Kidney (tissue), 13 donors: ENCODE measurements at regions not wholly inside any gene's neighbourhood (a gene's known extent, or its start where the extent isn't known, plus 50 kb on each side); places are given as distances from the start of the nearest gene placed in this dataset.

Experiments used
- DNase-seq, 5 donors: peaks; one replicate each; pipeline ENCODE4 v3.0.0-alpha.2; 2013 to 2020
- FAIRE-seq: peaks from 2 replicates; lab custom pipeline; 2012; peaks lifted over from hg19 to GRCh38; lab: Jason Lieb, UNC
- H3K27ac ChIP-seq, 2 donors: one replicate each; pipeline ENCODE4 v1.7.0; 2013; ENCODE audit warnings: low read depth in 2 of 2, low read length in 2 of 2, inconsistent platforms in 1 of 2
- H3K27me3 ChIP-seq: one replicate; pipeline ENCODE4 v1.7.1; 2013; ENCODE audit warnings: low read length, inconsistent platforms; ENCODE audit not compliant: control insufficient read depth, insufficient read depth
- H3K36me3 ChIP-seq, 3 donors: one replicate each; pipeline versions ENCODE4 v1.7.0 to v1.7.1; 2013; ENCODE audit warnings: low read length in 3 of 3, control low read depth in 1 of 3, inconsistent platforms in 1 of 3; ENCODE audit not compliant: insufficient read depth in 3 of 3, control insufficient read depth in 2 of 3
- H3K4me1 ChIP-seq, 3 donors: one replicate each; pipeline versions ENCODE4 v1.7.0 to v1.7.1; 2013; ENCODE audit warnings: low read length in 3 of 3, inconsistent platforms in 1 of 3, low read depth in 1 of 3; ENCODE audit not compliant: control insufficient read depth in 2 of 3, insufficient read depth in 2 of 3
- H3K4me3 ChIP-seq, 3 donors: one replicate each; pipeline versions ENCODE4 v1.7.0 to v1.8.1; 2013; ENCODE audit warnings: low read length in 3 of 3, control low read depth in 1 of 3, inconsistent platforms in 1 of 3
- H3K9ac ChIP-seq, 3 donors: one replicate each; pipeline versions ENCODE4 v1.7.0 to v1.7.1; 2013; ENCODE audit warnings: low read length in 3 of 3, control low read depth in 1 of 3, inconsistent platforms in 1 of 3
- H3K9me3 ChIP-seq, 3 donors: one replicate each; pipeline versions ENCODE4 v1.7.0 to v1.7.1; 2013; ENCODE audit warnings: low read length in 3 of 3, control low read depth in 1 of 3, inconsistent platforms in 1 of 3; ENCODE audit not compliant: control insufficient read depth in 2 of 3, insufficient read depth in 1 of 3
- intact Hi-C: fragments of 100-400 bp; cut with DNase I; formaldehyde crosslinking; loops from one replicate; pipeline ENCODE4 v1.11.1; 2022
- TF ChIP-seq, protein P1 (sequence below): IDR thresholded peaks from 3 replicates; pipeline ENCODE4 v1.5.1; 2012; ENCODE audit warnings: mild to moderate bottlenecking, moderate library complexity, borderline replicate concordance; ENCODE audit not compliant: insufficient read depth; ENCODE audit errors: extremely low read depth
- donor health status: control.
- donor health status: control.
- donor health status: control.
- donor health status: control.
- donor health status: control.
- donor health status: DM: yes; HTN: yes; CAD: no.
- donor health status: Normal renal cell carcinoma (clear cell type).

- Histone ChIP-seq H3K27ac (no peak overlapping the region), H3K9me3 (peaks cover 0 to 4% (median 0%) of the 10 kb centered on the region in 3 donors), H3K9ac (no peak overlapping the region), H3K4me1 (no peaks in the 10 kb centered on the region), H3K27me3 (peaks cover 7% of the 10 kb centered on the region), H3K4me3 (no peak overlapping the region), H3K36me3 (no peaks in the 10 kb centered on the region)
- no peak for FAIRE-seq
- TF ChIP-seq, protein P1, sequence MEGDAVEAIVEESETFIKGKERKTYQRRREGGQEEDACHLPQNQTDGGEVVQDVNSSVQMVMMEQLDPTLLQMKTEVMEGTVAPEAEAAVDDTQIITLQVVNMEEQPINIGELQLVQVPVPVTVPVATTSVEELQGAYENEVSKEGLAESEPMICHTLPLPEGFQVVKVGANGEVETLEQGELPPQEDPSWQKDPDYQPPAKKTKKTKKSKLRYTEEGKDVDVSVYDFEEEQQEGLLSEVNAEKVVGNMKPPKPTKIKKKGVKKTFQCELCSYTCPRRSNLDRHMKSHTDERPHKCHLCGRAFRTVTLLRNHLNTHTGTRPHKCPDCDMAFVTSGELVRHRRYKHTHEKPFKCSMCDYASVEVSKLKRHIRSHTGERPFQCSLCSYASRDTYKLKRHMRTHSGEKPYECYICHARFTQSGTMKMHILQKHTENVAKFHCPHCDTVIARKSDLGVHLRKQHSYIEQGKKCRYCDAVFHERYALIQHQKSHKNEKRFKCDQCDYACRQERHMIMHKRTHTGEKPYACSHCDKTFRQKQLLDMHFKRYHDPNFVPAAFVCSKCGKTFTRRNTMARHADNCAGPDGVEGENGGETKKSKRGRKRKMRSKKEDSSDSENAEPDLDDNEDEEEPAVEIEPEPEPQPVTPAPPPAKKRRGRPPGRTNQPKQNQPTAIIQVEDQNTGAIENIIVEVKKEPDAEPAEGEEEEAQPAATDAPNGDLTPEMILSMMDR = no peak
- peak in 1 of 5 donors; percentile 3 for DNase-seq
- intact Hi-C loops = no loop called here
Measured at GRCh38 chr22:49444781-49445180, 382.9 kb downstream of the BRD1 start.

DNA sequence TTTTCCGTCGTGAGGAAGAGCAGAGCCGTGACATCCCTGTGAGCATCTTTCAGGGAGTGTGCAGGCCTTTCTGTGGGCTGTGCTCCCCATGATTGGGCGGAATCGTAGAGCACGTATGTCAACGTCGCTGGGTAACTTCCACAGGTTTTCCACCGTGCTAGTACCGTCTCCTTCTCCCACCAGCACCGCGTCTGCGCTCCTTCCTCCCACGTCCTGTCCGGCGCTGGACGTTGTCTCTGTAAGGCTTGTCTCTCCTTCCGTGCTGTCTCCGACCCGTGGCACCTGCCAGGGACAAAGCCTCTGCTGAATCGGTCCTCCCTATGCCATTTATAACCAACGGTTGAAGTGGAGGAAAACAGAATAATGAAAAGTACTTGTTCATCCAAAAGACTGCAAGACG, 386.7 kb downstream of the BRD1 start:
- DNase-seq (peak in 1 of 5 donors; percentile 13), FAIRE-seq (no peak)
- H3K9ac ChIP-seq = no peak overlapping the region
- H3K4me3 ChIP-seq = no peak overlapping the region
- no peak overlapping the region for H3K27ac ChIP-seq
- H3K9me3 ChIP-seq = no peaks in the 10 kb centered on the region
- H3K4me1 ChIP-seq = no peaks in the 10 kb centered on the region
- peaks cover 3% of the 10 kb centered on the region for H3K27me3 ChIP-seq
- TF ChIP-seq, protein P1 = no peak
- intact Hi-C loops = no loop called here
- no peaks in the 10 kb centered on the region for H3K36me3 ChIP-seq

GRCh38 chr22:49439373-49439772, 388.3 kb downstream of the BRD1 start:
- intact Hi-C loops = no loop called here
- no peak overlapping the region for H3K4me3 ChIP-seq
- DNase-seq (peak in 2 of 5 donors; percentile 23 to 37), FAIRE-seq (no peak)
- H3K4me1 ChIP-seq = no peaks in the 10 kb centered on the region
- no peaks in the 10 kb centered on the region for H3K36me3 ChIP-seq
- TF ChIP-seq, protein P1 = no peak
- H3K27ac ChIP-seq = no peak overlapping the region
- no peak overlapping the region for H3K9ac ChIP-seq
- peaks cover 3% of the 10 kb centered on the region for H3K27me3 ChIP-seq
- no peaks in the 10 kb centered on the region for H3K9me3 ChIP-seq

DNA sequence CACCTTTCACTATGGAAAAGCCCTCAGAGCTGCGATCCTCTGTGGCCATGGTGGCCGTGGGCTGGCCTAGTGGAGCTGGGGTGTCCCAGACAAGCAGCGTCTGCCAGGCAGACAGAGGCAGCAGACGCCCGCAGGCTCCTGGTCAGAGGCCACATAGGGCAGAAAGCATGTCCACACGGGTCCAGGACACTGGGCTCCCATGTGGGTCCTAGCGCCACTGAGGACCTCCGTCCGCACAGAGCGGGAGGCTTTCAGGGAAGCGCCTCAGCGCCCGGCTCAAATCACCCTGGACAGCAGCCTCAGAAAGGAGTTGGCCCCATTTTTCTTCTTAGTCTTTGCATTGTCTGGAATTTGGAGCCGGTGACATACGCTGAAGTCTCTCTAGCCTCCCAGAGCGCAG, 389.7 kb downstream of the BRD1 start:
- H3K4me3 ChIP-seq = no peak overlapping the region
- H3K9me3 ChIP-seq = no peaks in the 10 kb centered on the region
- no peaks in the 10 kb centered on the region for H3K36me3 ChIP-seq
- H3K9ac ChIP-seq = no peak overlapping the region
- TF ChIP-seq, protein P1 = no peak
- DNase-seq (peak in 1 of 5 donors; percentile 19), FAIRE-seq (no peak)
- no peaks in the 10 kb centered on the region for H3K4me1 ChIP-seq
- H3K27ac ChIP-seq = no peak overlapping the region
- intact Hi-C loops = no loop called here
- peaks cover 3% of the 10 kb centered on the region for H3K27me3 ChIP-seq
